Memory B cell (primary cell): ENCODE measurements at regions not wholly inside any gene's neighbourhood (a gene's known extent, or its start where the extent isn't known, plus 50 kb on each side); places are given as distances from the start of the nearest gene placed in this dataset.
"Not testable (repeated sequence)": the region's sequence is repeated elsewhere in the genome, so short reads cannot be mapped to it uniquely, and the experiment has no call there.

Source experiments
- ATAC-seq: fragments of 150-1000 bp; cut with Tn5 transposase; 2 replicates; pipeline ENCODE4 v1.10.0; 2021; ENCODE audit warnings: low read depth, mild to moderate bottlenecking, moderate library complexity
- DNase-seq, 2 donors: peaks; one replicate each; pipeline ENCODE4 v3.0.0; 2022; ENCODE audit warnings: low spot score in 2 of 2
- H3K27ac Mint-ChIP-seq: one replicate; pipeline ENCODE4 v1.8.0; 2022; ENCODE audit warnings: mild to moderate bottlenecking, moderate library complexity, mixed read lengths
- H3K27me3 Mint-ChIP-seq: one replicate; pipeline ENCODE4 v1.8.0; 2022; ENCODE audit warnings: mixed read lengths
- H3K36me3 Mint-ChIP-seq: one replicate; pipeline ENCODE4 v1.8.0; 2022; ENCODE audit warnings: mild to moderate bottlenecking, mixed read lengths
- H3K4me1 Mint-ChIP-seq: one replicate; pipeline ENCODE4 v1.8.0; 2022; ENCODE audit warnings: mixed read lengths
- H3K4me3 Mint-ChIP-seq: one replicate; pipeline ENCODE4 v1.8.0; 2022; ENCODE audit warnings: mild to moderate bottlenecking, moderate library complexity, mixed read lengths
- H3K9me3 Mint-ChIP-seq: one replicate; pipeline ENCODE4 v1.8.0; 2022; ENCODE audit warnings: mixed read lengths

- not testable (repeated sequence) for H3K36me3 Mint-ChIP-seq, H3K4me1 Mint-ChIP-seq, H3K27ac Mint-ChIP-seq, H3K27me3 Mint-ChIP-seq, DNase-seq, H3K9me3 Mint-ChIP-seq, ATAC-seq, H3K4me3 Mint-ChIP-seq
These were observed 63.5 kb downstream of the UNC93B1 start for GRCh38 chr11:67940440-67940839.

- H3K27me3 Mint-ChIP-seq, H3K4me1 Mint-ChIP-seq, H3K27ac Mint-ChIP-seq, ATAC-seq, DNase-seq, H3K36me3 Mint-ChIP-seq, H3K9me3 Mint-ChIP-seq, H3K4me3 Mint-ChIP-seq: not testable (repeated sequence)
These were observed 64.9 kb downstream of the UNC93B1 start for GRCh38 chr11:67938964-67939363.

- DNase-seq, H3K4me1 Mint-ChIP-seq: not testable (repeated sequence)
These were observed 65.5 kb downstream of the UNC93B1 start for GRCh38 chr11:67938371-67938770.

GRCh38 chr11:67923565-67923964 lies 80.3 kb downstream of the UNC93B1 start:
- H3K4me1 Mint-ChIP-seq, H3K36me3 Mint-ChIP-seq, H3K27ac Mint-ChIP-seq, ATAC-seq, H3K9me3 Mint-ChIP-seq, DNase-seq, H3K4me3 Mint-ChIP-seq: not testable (repeated sequence)
- peaks cover 13% of the 10 kb centered on the region for H3K27me3 Mint-ChIP-seq

More at GRCh38 chr11:67938371-67938770, 65.5 kb downstream of the UNC93B1 start:
- H3K27ac Mint-ChIP-seq, H3K36me3 Mint-ChIP-seq, ATAC-seq, H3K9me3 Mint-ChIP-seq, H3K4me3 Mint-ChIP-seq: not testable (repeated sequence)
- peaks cover 12% of the 10 kb centered on the region for H3K27me3 Mint-ChIP-seq

- H3K27me3 Mint-ChIP-seq, H3K36me3 Mint-ChIP-seq, H3K27ac Mint-ChIP-seq, H3K4me1 Mint-ChIP-seq, DNase-seq, H3K9me3 Mint-ChIP-seq, ATAC-seq, H3K4me3 Mint-ChIP-seq: not testable (repeated sequence)
These were observed 83.4 kb downstream of the UNC93B1 start for GRCh38 chr11:67920546-67920945.

GRCh38 chr11:67912184-67912583 lies 91.7 kb downstream of the UNC93B1 start:
- not testable (repeated sequence) for H3K27ac Mint-ChIP-seq, H3K36me3 Mint-ChIP-seq, DNase-seq, H3K4me1 Mint-ChIP-seq, H3K4me3 Mint-ChIP-seq, ATAC-seq
- H3K9me3 Mint-ChIP-seq, result peaks cover 14% of the 10 kb centered on the region
- peaks cover 15% of the 10 kb centered on the region for H3K27me3 Mint-ChIP-seq

GRCh38 chr11:67911211-67911610 lies 92.7 kb downstream of the UNC93B1 start:
- Mint-ChIP-seq H3K9me3 (peaks cover 14% of the 10 kb centered on the region), H3K27me3 (peaks cover 17% of the 10 kb centered on the region)
- not testable (repeated sequence) for H3K4me3 Mint-ChIP-seq, ATAC-seq, H3K27ac Mint-ChIP-seq, DNase-seq, H3K4me1 Mint-ChIP-seq, H3K36me3 Mint-ChIP-seq

GRCh38 chr11:67910803-67911202 lies 93.1 kb downstream of the UNC93B1 start:
- Mint-ChIP-seq H3K9me3 (peaks cover 14% of the 10 kb centered on the region), H3K27me3 (peaks cover 17% of the 10 kb centered on the region)
- not testable (repeated sequence) for ATAC-seq, H3K27ac Mint-ChIP-seq, H3K36me3 Mint-ChIP-seq, DNase-seq, H3K4me1 Mint-ChIP-seq, H3K4me3 Mint-ChIP-seq

- not testable (repeated sequence) for H3K4me1 Mint-ChIP-seq, H3K27ac Mint-ChIP-seq, H3K9me3 Mint-ChIP-seq, H3K4me3 Mint-ChIP-seq, H3K36me3 Mint-ChIP-seq, H3K27me3 Mint-ChIP-seq, ATAC-seq, DNase-seq
These were observed 96.9 kb downstream of the UNC93B1 start for GRCh38 chr11:67906969-67907368.

- H3K27ac Mint-ChIP-seq, ATAC-seq, H3K4me1 Mint-ChIP-seq, H3K4me3 Mint-ChIP-seq, DNase-seq, H3K27me3 Mint-ChIP-seq, H3K36me3 Mint-ChIP-seq, H3K9me3 Mint-ChIP-seq: not testable (repeated sequence)
These were observed 104.4 kb downstream of the UNC93B1 start for GRCh38 chr11:67899462-67899861.

GRCh38 chr11:67893487-67893886 lies 110.4 kb downstream of the UNC93B1 start:
- not testable (repeated sequence) for H3K4me1 Mint-ChIP-seq, H3K27ac Mint-ChIP-seq, DNase-seq, H3K27me3 Mint-ChIP-seq, H3K9me3 Mint-ChIP-seq, H3K4me3 Mint-ChIP-seq, ATAC-seq, H3K36me3 Mint-ChIP-seq

GRCh38 chr11:67889646-67890045 lies 114.3 kb downstream of the UNC93B1 start:
- H3K4me3 Mint-ChIP-seq, DNase-seq, H3K9me3 Mint-ChIP-seq, H3K4me1 Mint-ChIP-seq, H3K36me3 Mint-ChIP-seq, H3K27me3 Mint-ChIP-seq, H3K27ac Mint-ChIP-seq, ATAC-seq: not testable (repeated sequence)

- H3K27me3 Mint-ChIP-seq, H3K36me3 Mint-ChIP-seq, H3K9me3 Mint-ChIP-seq, DNase-seq, H3K27ac Mint-ChIP-seq, H3K4me3 Mint-ChIP-seq, H3K4me1 Mint-ChIP-seq, ATAC-seq: not testable (repeated sequence)
These were observed 115.8 kb downstream of the UNC93B1 start for GRCh38 chr11:67888056-67888455.

GRCh38 chr11:67886672-67887071 lies 117.2 kb downstream of the UNC93B1 start:
- not testable (repeated sequence) for DNase-seq, ATAC-seq, H3K27ac Mint-ChIP-seq

GRCh38 chr11:67886207-67886606 lies 117.7 kb downstream of the UNC93B1 start:
- DNase-seq, H3K27ac Mint-ChIP-seq, ATAC-seq, H3K36me3 Mint-ChIP-seq, H3K4me3 Mint-ChIP-seq, H3K4me1 Mint-ChIP-seq, H3K9me3 Mint-ChIP-seq: not testable (repeated sequence)
- H3K27me3 Mint-ChIP-seq, result peaks cover 11% of the 10 kb centered on the region

More at GRCh38 chr11:67886672-67887071, 117.2 kb downstream of the UNC93B1 start:
- H3K27me3 Mint-ChIP-seq, result peaks cover 11% of the 10 kb centered on the region
- H3K4me3 Mint-ChIP-seq, H3K4me1 Mint-ChIP-seq, H3K9me3 Mint-ChIP-seq, H3K36me3 Mint-ChIP-seq: not testable (repeated sequence)
